HG02571 (cell line): ENCODE measurements at regions not wholly inside any gene's neighbourhood (a gene's known extent, or its start where the extent isn't known, plus 50 kb on each side); places are given as distances from the start of the nearest gene placed in this dataset.

ENCODE experiments used
- ATAC-seq: cut with Tn5 transposase; IDR thresholded peaks from one replicate; pipeline ENCODE4 v1.9.1; 2021; ENCODE audit warnings: mild to moderate bottlenecking, moderate library complexity; ENCODE audit not compliant: unreplicated experiment

DNA sequence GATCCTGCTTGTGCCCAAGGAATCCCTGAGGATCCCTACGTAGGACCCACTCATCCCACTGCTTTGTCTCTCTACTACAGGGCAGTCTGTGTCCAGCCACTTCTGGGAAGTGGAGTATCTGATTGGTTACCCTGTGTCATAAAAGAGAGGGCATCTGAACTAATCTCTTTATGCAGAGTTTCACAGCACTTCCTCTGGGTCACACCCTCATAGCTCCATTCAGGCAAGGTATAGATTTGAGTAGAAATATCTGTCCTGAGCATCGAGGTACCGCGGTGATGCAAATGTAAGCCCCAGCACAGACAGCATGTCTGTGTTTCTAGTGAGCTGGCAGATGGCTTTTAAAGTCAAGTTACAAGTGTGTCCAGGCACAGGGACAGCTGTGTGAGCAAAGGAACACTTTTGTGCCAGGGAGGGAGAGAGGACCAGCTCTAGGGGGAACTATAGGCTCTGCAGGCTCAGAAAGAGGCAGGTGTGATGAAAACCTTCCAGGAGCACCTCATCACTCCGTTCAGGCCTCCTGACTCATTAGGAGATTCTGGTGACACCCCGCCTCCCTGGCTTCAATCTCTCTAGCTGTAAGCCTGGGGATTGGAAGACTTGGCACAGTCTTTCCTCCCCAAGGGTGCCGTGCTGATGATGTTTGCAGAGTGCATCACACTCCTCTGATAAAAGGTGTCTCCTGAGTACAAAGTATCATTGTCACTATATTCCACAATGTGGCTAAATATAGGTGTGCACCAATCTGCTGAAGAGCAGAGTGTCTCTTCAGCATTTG is 84.3 kb upstream of the UBL3 start:
- no peak for ATAC-seq

DNA sequence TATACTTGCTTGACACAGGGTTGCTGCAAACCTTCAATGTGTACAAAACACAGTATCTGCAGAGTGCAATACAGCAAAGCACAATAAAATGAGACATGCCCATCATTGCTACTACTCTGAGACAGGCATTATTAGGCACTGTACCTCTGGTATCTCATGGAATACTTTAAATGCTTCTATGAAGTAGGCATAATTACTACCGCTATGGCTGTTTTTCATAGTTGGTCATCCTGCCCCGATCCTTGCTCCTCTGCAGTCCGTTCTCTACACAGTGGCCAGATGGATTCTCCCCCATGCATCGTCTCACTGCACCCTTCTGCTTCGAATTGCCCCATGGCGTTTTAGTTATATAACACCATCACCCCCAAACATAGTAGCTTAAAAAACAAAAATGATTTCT is 83.0 kb upstream of the UBL3 start:
- no peak for ATAC-seq

DNA sequence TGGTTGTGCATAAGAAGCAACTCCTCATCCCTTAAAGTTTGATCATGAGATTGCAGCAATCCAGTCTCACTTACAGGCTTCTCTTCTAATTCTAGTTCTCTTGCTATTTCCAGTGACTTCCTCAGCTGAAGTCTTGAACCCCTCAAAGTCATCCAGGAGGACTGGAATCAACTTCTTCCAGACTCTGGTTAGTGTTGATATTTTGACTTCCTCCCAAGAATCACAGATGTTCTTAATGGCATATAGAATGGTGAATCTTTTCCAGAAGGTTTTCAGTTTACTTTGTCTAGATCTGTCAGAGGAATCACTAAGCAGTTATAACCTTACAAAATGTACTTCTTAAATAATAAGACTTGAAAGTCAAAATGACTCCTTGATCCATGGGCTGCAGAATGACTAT is 81.3 kb upstream of the UBL3 start:
- ATAC-seq, result no peak

DNA sequence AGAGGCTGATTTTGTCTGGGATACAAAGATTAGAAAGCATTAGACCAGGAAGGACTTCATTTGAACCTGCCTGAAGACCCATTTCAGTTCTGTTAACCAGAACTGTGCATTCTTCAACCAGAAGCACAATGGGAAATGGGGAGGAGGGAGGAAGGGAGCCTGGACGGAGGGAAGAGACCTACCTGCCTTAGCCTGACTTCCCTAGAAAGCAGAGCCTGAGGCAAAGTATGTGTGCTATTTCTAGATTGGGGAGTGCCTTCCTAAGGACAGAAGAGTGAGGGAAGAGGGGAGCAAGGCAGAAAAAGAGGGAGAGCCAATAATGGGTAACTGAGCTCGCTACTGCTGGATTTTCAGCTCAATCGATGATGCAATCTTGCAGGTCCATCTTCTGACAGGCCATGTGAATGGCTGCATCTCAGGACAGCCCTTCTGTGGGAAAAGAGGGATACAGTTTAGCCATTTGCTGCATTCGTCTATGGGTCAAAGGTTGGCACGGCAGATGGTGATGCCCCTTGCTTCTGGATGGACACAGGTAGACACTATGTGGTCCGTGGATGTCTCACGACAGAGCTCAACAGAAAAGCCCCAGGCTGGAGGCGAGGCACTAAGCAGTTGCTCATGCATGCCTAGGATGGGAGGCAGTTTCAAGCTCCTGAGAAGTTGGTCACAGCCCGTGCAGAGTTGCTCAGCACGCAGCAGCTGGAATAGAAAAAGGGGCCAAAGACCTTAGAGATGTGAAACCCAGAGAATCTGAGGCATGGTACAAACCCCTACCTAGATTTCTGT is 78.8 kb upstream of the UBL3 start:
- no peak for ATAC-seq

DNA sequence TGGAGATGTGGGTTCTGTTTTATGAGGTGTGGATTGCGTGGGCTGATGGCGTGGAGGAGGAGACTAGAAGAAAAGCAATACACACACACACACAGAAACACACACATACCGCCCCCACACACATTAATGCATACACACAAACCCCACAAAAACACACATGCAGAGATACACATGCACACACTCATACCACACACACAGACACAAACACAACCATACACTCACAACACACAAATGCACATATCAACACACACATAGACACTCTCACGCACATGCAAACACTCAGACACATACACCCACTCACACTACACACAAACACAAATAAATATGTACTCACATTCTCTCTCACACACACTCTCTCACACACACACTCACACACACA is 75.7 kb upstream of the UBL3 start:
- no peak for ATAC-seq

DNA sequence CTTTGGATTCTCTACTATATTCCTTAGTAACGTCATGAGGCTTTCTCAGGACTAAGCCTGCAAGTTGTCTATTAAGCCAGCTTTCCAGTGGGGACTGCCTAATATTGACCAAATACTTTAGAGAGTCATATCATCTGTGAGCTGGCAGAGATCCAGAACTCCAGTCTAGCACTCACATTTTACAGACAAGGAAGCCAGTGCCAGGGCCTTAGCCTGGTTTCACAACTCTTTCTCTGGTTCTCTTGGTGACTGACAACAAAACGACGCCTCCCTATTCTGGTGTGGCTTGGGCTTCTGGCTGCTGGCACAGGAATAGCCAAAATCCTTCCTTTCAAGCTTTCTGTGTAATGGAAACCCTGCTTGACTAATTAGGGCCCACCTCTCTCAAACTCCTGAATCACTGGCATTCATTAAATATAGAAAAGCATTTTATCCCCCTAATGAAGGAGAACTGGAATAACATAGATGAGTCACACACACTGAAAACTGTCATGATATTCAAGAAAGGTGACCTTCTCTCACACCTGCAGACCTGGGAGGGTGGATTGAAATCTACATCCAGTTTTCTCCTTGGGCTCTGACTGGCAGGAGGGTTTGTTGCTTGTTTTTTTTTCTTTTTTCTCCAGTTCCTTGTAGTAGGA is 75.2 kb upstream of the UBL3 start:
- ATAC-seq, result no peak

DNA sequence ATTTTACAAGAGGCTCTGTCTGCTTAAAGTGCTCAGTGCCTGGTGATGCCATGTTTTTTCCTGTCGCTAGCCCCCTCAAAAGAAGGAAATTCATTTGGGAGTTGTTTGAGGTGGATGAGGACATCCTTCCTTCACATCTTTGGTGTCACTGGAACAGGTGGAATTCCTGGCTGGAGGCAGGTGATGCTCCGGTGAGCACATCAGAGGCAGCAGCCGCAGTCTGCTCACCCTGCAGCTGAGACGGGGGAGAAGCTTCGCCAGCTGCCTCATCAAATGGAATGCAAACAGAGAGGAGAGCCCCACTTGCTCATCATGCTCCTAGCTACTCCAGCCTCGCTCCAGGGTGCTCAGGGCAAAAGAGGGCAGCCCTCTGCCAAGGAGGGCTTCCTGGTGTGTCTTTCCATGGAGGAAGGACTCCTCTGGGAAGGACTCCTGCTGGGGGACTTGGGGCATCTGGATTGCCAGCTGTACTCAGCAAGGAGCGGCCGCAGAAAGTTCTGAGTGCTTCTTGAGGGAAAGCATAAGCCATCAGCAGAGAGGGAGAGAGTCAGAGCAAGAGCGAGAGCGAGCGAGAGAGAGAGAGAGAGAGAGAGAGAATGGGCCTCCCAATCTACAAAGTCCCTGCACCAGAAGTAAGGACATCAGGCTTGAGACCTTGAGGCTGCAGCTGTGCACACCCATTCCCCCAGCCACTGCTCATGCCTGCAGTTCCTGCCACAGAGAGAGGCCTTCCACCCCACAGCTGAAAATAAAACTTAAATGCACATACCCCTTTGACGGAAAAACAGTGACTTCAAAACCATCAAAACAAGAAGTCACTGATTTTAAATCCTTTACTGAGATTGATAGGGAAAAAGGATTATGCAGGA is 74.3 kb upstream of the UBL3 start:
- no peak for ATAC-seq

DNA sequence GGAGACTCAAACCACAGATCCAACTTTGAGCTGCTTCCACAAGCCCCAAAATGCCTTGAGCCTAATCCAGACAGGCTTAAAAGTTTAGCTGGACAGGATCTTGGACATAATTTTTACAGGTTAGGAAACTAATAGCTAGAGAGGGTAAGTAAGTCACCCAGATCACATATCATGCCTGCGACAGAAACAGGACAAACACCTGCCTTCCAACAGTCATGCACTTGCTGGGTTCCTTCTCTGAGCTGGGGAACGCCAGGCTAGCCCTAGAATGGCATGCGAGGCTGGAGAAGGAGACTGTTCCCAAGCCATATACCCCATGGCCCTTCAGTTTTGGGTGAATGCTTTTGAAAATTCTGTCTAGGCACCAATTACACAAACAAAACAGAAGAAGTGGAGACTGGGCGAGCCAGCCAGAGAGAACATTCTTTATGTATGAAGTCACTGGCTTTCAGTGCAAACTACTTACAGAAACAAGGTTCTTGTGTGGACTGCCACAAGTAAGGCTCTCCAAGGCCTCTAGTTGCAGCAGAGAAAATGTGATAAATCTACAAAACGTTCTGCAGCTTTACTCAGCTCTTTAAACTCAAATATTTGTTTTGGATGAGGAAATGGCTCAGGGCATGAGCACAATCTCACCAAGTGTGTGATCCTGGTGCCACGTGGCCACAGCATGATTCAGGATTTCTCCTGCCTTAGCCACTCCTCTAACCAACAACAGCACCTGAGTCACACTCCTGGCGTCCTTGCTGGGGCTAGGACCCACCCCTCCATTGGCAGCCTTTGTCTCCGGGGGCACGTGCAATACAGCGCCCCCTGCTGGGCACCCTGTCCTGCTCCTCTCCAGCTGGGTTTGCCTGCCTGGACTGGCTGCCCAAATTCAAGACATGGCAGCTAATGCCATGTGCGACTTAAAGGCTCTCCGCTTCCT is 73.4 kb upstream of the UBL3 start:
- no peak for ATAC-seq

DNA sequence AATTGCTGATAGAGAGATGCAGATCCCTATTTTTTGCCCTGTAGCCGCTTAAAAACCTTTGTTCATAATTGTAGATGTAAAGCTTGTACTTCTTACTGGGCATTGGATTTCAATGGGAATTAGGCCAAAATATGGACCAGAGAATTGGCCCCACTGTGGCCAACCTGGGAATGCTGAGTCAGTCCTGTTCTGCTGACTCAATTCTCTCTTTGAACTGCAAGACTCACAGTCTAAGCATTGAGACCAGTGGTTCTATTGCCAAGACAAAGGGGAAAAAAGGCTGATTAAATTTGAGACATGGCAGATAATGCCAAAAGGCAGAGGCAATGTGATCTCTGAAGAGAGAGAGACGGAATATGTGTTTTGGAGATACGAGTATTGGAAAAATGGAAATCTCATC is 72.5 kb upstream of the UBL3 start:
- no peak for ATAC-seq

DNA sequence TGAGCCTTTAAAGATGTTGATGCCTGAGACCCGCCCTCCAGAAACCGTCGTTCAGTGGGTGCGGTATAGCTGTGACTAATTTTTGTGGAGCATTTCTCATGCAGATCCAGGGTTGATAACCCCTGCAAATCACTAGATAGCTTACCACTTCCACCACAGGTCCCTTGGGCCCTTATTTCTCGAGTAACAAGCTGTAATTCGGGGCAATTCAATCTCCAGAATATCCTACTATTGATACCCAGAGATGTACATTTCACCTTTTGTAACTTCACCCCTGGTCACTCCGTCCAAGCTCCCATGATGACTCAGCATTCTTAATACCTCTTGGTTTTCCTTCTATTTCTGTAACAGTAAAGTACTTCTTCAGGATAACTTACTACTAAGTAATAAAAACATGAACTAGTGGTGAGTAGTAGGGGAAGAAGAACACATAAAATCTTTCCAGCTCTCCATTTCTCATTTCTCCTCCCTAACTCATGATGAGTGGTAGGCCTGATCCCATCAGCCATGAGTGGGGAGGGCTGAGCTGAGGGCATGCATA is 71.9 kb upstream of the UBL3 start:
- no peak for ATAC-seq

DNA sequence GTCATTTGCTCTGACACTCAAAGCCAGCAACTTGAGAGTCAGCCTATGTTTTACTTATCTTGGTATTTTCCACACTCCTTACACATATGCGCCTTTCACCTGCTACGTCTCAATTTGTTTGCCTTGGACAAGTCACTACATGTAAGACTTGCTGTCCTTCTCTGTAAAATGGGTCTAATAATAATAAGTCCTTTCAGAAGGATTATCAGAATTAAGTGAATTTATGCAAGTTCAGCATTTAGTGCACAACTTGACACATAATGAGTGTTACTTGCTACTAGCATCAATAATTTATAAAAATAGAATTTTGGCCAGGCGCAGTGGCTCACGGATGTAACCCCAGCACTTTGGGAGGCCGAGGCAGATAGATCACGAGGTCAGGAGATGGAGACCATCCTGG is 71.1 kb upstream of the UBL3 start:
- no peak for ATAC-seq

DNA sequence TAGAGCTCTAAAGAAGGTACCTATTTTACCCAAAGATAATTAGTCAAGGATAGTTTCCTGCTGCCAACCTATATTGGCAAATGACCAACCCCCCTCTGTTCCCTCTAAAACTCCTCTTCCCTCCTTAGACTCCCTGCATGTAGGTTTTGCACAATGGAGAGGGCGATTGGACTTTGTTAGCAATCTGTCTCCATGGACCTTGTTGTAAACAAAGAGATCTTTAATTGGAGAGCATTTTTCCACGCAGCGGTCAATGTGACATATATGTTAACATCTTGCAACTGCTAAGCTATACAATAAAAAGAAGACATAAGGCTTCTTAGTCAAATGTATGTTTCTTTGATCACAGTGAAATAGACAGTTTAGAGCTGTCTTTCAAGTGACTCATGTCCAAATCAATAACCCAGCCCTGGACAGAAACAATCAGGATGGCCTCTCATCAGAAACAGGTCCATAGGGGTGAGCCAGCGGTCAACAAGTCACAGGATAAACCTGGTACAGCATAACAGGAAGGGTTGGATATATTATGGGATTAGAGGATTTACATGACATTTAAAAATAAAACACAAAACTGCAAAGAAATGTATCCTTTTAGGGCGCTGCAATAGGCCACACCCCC is 69.7 kb upstream of the UBL3 start:
- no peak for ATAC-seq

DNA sequence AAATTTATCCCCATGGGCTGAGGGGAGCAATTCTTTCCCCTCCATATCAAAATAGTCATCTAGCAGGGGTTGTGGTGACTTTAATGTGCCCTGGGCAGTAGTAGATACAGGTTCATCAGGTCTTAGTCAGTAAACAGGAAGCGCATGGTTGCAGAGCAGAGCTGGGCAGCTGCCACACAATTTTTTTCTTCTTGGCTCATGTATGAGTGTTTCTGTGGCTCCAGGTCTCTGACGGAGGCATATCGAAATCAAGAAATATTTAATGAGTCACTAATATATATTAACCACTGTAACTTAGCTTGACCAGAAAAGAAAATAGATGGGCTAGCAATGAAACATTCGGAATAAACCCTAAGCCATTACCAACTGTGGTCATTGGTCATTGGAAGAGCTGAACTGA is 68.4 kb upstream of the UBL3 start:
- ATAC-seq, result no peak

DNA sequence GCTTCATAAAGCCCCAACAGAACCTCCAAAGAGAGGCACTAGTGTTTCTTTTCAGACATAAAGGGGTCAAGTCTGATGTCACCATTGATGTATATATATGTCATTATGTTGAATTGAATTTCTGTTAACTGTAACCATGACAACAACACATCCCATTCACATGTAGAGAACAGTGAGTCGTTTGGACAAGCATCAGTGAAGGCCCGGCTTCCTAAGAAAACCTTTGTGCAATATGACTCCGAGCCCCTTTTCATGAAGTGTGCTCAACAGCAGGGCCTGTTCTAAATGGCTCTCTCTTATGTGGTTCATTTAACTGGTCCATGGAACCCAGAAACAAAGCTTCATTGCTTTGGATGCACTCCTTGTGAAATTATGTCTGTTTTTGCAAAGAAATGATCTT is 67.2 kb upstream of the UBL3 start:
- ATAC-seq, result no peak

DNA sequence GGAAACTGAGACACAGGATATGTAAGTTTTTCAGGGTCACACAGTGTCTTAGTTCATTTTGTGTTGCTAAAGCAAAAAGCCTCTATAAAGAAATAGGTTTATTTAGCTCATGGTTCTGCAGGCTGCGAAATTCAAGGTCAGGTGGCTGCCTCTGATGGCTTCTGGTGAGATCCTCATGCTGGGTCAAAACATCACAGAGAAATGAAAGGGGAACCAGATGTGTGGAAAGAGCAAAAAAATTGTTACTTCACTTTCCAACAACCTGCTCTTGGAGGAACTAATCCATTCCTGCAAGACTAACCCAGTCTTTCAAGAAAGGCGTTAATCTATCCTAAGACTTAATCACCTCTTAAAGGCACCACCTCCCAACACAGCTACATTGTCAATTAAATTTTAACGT is 64.2 kb upstream of the UBL3 start:
- no peak for ATAC-seq

DNA sequence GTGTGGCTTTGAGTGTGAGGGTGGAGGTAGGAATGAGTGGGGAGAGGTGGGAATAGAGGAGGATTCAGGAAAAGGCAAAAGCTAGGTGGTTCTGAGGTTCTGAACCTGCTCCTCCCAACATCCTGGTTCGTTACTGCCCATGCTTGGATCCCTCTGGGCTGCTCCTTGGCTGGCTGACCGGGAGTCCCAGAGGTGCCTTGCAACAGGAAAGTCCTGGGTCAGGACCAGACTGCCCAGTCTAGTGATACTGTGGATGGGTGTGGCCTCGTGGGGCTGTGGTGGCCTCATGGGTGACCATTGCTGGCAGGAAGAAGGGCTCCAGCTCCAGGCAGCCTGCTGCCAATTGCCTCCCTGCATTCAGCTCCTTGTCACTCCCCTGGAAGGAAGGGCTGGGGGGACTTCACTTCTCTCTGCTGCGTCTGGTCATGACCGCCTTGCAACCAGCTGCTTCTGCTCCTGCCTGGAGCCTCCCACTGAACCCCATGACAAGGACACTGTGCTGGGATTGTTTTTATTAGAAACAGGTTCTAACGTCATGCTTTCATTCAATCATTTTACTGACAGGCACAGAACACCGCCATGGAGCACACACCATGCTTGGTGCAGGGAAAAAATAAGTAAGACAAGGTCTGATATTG is 61.5 kb upstream of the UBL3 start:
- no peak for ATAC-seq

DNA sequence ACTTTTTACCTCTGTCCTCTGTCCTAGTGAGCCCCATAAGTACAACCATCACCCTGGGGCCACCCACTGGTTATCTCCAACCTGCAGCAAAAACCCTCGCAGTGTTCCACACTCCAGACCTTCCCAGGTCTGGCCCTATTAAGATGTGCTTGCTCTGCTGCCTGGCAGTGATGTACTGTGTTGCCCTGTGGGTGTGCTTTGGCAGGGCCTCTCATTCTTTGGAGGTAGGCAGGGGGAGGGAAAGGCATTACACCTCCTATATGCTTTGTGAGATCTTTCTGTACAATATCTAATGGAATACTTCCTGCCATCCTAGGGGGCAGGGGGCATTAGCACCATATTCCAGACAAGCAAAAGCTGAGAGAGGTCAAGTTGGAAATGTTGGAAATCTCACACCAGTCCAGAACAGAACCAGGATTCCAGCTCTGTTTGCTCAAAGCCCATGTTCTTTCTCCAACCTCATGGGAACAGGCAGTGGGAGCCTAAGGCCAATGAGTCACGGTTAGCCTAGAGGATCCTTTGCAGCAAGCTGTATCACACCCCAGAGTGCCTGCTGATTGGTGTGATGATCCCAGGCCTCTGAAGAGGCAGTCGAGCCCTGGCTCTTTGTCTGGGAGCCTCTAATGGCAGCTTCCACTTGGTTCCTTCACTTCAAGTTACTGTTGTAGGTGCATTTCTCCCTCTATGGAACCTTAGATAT is 59.7 kb upstream of the UBL3 start:
- ATAC-seq, result no peak

DNA sequence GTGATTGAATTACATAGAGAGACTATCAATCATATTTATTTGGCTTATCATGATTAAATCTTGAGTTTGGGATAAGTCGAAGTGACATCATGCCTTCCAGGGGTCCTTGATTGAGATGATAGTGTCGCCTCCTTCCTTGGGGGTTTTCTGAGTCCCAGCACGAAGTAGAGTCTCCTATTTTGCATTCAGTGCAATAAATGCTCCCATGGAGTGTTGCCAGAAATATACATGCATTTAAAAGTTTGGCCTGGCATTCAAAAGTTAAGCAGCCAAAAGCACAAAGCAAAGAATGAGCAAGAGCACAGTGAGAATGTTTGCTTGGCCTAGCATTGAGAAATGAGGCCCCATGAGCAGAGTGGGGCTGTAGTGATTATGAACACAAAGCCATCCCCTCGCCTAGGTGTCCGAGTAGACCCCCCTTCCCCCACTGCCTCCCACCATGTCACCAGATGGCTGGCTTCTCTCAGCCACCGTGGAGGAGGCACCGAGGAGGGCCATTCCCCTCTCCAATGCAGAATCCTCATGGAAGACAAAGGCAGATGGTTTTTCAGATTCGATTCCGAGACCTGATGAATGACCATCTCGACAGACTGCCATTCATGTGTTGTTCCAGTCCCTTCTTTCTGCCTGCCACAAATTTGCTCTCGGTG is 58.8 kb upstream of the UBL3 start:
- no peak for ATAC-seq
